AG09319 (cell line): ENCODE measurements at regions not wholly inside any gene's neighbourhood (a gene's known extent, or its start where the extent isn't known, plus 50 kb on each side); places are given as distances from the start of the nearest gene placed in this dataset.
A peak's percentile ranks its signal among the peaks of the same experiment; 100 is the strongest.

Source experiments
- DNase-seq: peaks from one replicate; pipeline ENCODE4 v3.0.0-alpha.2; 2010; ENCODE audit warnings: low read depth; ENCODE audit errors: extremely low read depth
- TF ChIP-seq, protein P1 (sequence below): IDR thresholded peaks from 2 replicates; pipeline ENCODE4 v1.5.1; 2011; ENCODE audit warnings: low read depth, mild to moderate bottlenecking, inconsistent platforms, low read length, moderate library complexity

DNA sequence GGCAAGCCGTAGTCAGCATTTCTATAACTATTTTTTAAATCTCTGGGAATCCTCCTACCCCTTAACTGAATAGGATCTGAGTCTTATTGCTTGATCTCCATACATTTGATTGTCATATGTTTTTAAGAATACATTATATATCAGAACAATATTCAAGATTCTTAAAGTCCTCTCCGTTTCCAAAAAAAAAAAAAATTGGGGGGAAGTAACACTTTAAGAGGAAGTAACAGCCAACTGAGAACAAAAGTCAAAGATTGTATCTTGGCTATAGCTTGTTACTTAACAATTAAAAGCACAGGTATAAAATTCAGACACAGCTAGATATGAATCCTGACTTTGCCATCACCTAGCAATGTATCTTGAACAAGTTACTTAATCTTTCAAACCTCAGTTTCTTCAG is 169.9 kb upstream of the ADO start:
- DNase-seq: no peak
- TF ChIP-seq, protein P1, sequence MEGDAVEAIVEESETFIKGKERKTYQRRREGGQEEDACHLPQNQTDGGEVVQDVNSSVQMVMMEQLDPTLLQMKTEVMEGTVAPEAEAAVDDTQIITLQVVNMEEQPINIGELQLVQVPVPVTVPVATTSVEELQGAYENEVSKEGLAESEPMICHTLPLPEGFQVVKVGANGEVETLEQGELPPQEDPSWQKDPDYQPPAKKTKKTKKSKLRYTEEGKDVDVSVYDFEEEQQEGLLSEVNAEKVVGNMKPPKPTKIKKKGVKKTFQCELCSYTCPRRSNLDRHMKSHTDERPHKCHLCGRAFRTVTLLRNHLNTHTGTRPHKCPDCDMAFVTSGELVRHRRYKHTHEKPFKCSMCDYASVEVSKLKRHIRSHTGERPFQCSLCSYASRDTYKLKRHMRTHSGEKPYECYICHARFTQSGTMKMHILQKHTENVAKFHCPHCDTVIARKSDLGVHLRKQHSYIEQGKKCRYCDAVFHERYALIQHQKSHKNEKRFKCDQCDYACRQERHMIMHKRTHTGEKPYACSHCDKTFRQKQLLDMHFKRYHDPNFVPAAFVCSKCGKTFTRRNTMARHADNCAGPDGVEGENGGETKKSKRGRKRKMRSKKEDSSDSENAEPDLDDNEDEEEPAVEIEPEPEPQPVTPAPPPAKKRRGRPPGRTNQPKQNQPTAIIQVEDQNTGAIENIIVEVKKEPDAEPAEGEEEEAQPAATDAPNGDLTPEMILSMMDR: no peak

DNA sequence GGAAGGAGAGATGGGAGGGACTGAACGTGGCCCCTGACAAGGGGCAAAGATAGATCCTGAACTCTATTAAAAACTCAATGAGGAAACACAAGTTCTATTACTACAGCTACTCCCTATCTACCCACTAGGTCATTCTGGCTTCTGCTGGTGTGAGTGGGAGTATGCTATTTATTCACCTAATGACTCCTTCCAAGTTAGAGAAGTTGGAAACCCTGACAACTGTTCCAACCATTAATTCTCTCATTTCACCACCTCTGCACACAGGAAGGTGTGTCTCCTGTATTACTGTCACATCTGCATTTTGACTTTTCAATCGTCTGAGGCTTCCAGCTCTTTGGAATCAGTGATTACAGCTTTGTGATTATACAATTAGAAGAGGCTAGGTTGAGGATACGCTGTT is 169.4 kb upstream of the ADO start:
- TF ChIP-seq, protein P1: no peak
- no peak for DNase-seq

DNA sequence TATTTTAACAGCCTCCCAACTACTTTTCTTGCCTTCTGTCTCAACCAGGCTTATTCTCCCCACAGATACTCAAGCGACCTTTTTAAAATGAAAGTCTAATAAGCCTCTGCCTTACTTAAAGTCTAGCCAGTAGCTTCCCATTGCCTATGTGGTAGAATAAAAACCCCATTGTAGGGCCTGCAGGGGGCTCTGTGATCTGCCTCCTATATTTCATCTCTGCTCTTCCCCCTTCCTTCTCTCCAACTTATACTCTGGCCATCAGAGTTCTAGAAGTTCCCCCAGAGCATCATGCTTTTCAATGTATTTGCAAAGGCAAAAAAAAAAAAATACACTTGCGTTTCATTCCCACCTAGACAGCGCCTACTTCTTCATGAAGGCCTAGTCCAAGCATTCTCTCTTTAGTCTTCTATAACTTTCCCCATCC is 167.7 kb upstream of the ADO start:
- TF ChIP-seq, protein P1: peak; percentile 3; the same call in 1 of the 2 replicates
- no peak for DNase-seq

DNA sequence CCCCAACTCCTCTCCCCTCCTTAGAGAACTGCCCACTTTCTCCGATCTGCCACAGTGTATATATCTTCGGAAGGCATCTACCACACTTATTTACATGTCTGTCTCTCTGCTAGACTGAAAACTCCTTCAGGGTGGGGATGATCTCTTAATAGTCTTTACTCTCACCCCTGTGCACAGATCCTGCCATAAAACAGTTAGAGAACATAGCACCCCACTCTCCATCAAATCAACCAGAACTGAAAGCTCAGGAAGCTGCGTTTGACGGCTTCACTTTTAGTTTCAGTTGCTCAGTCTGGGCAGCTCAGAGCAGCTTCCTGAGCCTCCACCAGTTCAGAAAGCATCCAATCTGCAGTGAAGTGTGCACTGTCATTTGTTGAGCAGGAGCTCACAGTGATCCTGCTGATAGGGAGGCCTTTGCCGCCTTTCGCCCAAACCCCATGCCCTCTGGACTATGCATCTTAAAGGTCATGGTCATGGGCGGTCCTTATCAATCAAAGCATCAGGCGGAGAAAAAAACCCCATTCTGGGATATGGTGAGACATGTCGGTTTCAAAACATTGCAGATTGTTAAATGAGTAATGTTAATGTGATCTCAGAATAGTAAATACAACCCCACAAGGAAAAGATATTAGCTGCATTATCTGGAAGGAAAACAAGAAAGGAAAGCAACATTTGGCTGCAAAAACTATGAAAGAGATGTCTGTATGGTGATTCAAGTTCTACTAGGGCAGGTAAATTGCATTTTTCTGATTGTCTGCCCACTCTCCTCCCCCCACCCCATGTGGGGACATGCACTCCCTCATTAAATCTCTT is 167.1 kb upstream of the ADO start:
- no peak for DNase-seq
- TF ChIP-seq, protein P1: no peak

DNA sequence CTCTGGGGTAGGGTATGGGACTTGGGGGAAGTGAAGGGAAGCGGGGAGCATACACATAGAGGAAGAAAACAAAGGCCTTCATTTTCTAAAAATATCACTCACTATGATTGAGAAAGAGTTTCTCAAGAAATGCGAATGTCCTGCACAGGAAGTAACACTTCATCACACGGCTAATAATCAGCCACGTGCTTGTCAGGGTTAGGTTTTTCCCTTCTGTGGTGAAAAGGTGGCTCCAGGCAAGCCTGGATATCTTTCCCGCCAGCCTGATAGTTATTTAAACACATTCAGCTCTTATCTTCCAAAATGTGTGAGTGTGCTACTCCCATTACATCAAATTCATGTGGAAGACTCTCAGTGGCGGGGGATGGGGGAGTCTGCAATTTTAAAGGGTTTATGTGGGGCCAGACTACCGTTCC is 166.4 kb upstream of the ADO start:
- DNase-seq: no peak
- TF ChIP-seq, protein P1: no peak

DNA sequence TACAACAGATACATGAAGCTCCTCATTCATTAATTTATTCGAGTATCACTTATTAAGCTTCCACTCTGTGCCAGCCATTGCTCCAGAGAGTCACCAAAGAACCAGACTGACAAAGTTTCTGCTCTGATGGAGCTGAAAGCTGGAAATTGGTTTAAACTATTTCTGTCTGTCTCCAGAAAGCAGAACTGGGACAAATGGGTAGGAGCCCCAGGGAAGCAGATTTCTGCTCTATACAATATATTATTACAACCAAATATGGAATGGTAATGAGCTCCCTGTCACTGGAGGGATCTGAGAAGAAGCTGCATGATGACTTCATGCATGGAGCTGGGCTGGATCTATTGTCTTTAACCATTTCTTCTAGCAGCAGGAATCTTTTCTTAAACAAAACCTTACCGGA is 165.4 kb upstream of the ADO start:
- TF ChIP-seq, protein P1: no peak
- no peak for DNase-seq

DNA sequence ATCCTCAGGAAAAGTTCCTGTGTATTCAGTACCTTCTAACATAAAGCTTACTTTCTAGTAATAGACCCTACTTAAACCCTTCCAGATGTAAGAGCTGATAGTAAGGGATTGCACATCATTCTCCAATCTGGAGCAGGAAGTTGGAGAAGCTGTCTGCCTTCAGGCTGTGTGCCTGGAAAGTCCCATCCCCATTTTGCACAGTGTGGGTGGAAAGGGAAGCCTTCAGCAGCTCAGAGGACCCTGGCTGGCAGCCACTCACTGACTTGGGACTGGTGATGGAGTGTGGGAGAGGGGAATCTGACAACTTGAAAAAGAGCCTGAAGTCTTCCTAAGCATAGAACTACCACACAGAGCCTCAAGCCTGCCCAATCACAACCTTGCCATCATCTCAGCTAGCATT is 164.1 kb upstream of the ADO start:
- DNase-seq: no peak
- TF ChIP-seq, protein P1: no peak
